ENCODE measurements at regions not wholly inside any gene's neighbourhood (a gene's known extent, or its start where the extent isn't known, plus 50 kb on each side); places are given as distances from the start of the nearest gene placed in this dataset.

DNA sequence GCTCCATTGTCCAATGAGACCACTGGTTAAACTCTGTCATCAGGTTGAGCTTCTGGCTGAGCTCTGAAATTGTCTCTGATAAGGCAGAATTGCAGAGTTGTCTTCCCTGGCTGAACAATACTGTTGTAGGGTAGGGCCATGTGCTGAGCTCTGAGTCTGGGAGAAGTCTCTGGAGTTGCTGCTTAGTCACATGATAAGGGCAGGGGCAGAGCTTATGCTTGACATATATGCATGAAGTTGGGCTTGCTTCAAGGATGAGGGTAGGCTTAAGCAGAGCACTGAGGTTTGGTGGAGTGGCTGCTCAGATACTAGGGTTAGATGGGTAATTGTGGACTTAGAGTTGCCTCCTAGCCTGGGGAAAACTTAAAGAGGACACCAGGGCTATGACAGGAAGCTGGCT lies 946.3 kb upstream of the MIR17HG start:
- in situ Hi-C loops (cut with HindIII; ENCODE audit: low sequenced_read_pairs), result no loop called here

DNA sequence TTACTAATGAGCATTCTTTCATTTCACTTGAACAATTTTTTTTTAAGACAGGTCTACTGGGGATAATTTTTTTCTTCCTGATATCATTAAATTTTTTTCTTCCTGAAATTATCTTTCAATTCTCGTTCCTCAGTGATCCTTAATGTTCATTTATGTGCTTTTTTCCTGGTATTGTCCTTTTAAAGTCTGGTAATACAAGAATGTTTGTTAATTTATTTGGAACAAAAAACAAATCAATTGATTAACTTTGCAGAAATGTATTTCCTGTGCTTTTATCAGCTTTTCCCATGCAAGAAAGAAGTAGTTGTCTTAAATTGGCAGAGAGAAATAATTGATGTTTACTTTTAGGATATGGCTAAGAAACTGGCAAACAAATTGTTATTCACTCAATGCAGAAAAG lies 945.4 kb upstream of the MIR17HG start:
- in situ Hi-C loops (cut with HindIII; ENCODE audit: low sequenced_read_pairs), result no loop called here

DNA sequence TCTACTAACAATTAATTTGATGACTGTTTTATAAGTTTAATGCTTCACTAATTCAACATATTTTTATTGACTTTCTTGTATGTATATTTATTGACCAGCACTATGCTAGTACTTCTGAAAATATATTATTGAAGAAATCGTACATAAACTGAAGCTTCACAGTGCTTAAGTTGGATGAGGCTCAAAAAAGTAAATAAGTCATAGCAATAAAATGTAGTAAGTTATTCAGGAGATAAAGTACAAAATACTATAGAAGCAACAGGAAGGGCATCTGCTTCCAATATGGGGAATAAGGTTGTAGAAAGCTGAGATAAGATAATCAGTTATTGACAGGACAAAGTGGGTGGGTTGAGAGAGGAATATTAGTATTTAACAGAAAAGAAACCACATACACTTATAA lies 944.9 kb upstream of the MIR17HG start:
- in situ Hi-C loops (cut with HindIII; ENCODE audit: low sequenced_read_pairs), result no loop called here

DNA sequence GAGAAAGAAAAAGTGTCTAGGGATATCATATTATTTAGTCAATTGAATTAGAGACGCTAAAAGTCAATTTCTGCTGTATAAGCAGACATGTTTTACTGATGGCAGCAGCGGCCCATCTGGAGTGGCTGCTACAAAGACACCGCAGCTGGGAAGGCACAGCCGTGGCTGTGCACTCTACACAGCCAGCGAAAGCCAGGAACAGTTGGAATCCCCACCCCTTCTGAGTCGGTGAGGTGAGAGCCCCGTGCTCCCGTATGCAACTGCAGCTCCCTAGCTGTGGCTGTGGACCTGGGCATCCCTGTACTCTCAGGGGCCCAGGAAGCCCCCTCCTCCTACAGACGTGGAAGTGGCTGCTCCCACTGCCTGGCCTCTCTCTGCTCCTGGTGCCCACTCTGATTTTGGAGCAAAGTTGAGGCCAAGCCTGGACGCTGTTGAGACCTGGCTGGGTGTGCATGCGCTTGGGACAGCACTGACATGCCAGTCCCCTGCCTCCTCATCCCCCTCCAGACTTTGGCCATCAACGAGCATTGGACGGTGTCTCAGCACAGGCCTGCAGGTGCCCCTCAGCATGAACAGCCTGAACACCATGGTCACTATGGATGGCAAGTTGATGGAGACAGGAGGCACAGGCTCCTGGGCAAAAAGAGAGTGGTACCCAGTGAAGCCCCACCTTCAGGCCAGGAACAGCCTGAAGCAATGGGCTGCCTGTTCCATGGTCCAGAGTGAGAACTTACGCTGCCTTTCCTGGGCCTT lies 944.0 kb upstream of the MIR17HG start:
- in situ Hi-C loops (cut with HindIII; ENCODE audit: low sequenced_read_pairs), result no loop called here

DNA sequence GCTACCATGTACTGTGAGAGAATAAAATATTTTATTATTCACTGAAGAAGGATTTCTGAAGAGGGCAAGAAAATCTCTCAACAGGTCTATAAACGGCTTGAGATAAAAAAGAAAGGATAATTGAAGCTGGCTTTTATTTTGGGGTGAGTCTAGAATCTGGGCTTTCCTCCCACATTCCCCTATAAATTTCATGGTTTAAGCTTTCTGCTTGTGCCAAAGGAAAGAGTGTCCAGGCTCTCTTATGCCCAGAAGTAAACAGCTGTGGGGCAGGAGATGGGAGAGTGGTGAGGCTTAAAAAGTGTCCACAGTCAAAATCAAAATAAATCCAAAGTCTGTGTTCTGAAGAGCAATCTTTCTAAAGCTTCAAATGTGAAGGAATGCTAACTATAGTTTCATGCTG lies 942.2 kb upstream of the MIR17HG start:
- in situ Hi-C loops (cut with HindIII; ENCODE audit: low sequenced_read_pairs), result no loop called here

DNA sequence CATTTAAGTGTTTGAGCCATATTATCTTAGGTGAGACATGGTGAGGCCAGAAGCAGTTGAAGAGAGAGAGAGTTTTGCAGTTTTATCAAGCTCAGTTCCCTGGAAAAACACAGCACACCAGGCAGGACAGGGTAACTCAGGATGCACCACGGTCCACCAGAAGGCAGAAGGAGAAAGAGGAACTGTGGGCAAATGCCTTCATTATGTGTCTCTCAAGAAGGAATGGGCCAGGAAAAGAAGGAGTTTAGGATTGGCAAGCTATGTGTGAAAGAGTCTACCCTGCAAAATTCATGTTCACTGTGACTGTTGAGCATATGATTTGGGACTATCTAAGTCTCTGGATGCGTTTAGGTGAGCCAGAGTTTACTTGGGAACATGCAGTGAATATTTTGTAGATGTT lies 934.5 kb upstream of the MIR17HG start:
- in situ Hi-C loops (cut with HindIII; ENCODE audit: low sequenced_read_pairs), result no loop called here

DNA sequence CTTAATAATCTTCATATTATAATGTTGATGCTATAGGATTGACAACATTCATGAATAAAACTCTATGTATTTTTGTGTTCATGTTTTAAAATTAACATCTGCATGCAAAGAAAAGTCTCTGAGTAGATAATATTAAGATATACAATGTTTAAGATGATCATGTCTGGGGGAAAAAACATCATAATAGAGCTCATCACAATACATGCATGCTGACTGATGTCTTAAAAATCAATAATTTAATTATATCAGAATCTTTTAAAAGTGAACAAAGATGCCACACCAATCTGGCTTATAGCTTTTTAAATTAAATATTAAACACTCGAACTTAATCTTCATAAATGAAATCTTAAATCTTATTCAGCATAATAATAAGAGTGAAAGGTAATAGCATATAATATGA lies 933.9 kb upstream of the MIR17HG start:
- in situ Hi-C loops (cut with HindIII; ENCODE audit: low sequenced_read_pairs), result no loop called here

DNA sequence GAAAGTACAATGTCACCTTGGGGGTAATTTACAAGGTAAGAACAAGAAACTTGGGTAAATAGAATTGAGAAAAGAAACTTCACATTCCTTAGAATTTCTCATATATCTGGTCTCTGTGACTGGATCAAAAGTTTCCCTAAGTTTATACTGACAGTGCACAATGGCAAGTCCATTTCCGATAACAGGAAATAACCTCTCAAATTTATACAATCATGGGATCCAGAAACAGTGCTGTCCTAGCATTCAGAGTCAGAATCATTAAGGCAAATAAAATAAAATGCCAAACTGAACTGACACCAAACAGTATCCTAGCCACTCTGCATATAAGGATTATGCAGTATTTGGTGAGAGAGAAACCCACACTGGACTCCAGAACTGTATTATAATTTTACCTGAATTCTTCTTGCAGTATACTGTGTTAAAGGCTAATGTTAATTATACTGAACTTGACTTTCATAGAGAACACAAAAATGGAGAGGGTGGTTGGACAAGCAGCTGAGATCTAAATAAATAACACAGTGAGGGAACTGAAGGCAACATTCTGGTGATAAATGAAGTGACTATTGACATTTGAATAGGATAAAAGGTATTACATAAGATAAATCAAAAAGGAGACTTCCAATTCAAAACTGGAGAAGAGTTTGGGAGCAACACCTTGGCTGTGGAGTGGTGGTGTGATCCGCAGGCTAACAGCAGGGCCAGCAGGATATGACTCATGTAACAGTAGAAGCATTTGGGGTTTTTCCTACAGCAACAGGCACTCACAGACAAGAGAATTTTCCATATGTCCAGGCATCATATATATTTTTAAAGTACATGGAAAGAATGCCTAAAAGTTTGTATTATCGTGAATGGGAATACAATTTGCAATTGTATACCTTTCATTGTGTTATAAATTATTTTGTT lies 932.5 kb upstream of the MIR17HG start:
- in situ Hi-C loops (cut with HindIII; ENCODE audit: low sequenced_read_pairs), result no loop called here

DNA sequence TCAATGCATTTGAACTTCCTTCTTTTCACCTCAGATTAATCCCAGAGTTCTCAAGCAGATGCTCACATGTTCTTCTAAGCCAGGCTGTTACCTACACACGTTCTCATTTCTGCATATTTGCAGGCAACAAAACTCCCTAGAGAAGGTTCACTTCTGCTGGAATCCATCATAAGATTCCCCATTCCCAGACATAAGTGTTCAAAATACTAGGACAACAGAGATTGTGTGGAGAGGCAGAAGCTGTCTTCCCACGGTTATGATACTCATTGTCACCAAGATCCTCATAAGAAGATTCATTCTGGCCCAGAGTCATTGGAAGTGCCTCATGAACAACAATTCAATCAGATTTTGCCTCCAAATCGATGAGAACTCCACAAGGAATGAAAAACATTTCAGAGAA lies 931.6 kb upstream of the MIR17HG start:
- in situ Hi-C loops (cut with HindIII; ENCODE audit: low sequenced_read_pairs), result no loop called here

DNA sequence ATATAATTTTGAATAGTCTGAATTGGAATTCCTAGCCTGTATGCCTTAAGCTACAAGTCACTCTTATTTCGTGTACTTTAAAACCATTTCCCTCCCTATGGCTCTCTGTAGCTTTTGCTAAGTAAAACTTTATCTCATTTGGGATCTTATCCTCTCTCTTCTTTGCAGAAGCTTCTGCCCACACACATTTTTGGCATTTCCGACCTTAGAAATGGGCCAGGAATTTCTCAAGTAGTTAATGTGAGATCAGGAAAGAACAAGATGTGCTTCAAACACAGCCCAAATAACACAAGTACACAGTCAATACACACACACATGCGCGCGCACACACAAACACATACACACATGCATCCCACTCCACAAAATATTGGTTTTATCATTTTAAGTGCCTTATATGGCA lies 931.0 kb upstream of the MIR17HG start:
- in situ Hi-C loops (cut with HindIII; ENCODE audit: low sequenced_read_pairs), result no loop called here

DNA sequence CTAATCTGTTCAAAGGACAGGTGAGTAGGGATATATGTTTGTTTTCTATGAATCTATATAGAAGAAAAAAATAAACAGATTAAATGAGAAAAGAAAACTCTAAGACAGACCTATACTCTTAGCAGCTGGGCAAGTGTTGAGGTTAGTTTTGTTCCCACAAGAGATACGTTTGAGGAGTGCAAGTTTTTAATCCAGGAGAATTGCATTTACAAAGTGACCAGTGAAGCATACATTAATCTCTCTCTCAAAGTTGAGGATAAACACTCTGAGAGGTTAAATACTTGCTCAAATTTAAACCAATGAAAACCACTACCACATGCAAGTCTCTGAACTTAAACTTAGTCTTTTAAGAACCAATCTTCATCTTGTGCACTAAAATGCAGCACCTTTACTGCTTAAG lies 930.5 kb upstream of the MIR17HG start:
- in situ Hi-C loops (cut with HindIII; ENCODE audit: low sequenced_read_pairs), result no loop called here

DNA sequence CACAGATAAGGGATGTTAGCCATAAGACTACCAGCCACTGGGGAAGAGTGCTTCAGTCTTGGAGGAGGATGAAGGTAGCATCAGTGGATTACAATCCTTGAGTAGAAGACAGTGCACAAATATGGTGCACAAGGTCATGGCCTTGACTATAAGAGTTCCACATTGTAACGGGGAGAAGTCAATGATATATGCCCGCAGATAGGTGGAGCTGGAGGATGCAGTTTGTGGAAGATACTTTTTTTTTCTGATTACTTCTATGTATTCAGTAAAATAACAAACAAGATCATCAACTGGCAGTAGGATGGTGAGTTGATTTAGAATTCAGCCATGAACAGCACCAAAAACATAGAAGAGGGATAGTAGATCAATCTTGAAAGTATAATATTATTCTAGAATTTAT lies 926.8 kb upstream of the MIR17HG start:
- in situ Hi-C loops (cut with HindIII; ENCODE audit: low sequenced_read_pairs), result no loop called here

DNA sequence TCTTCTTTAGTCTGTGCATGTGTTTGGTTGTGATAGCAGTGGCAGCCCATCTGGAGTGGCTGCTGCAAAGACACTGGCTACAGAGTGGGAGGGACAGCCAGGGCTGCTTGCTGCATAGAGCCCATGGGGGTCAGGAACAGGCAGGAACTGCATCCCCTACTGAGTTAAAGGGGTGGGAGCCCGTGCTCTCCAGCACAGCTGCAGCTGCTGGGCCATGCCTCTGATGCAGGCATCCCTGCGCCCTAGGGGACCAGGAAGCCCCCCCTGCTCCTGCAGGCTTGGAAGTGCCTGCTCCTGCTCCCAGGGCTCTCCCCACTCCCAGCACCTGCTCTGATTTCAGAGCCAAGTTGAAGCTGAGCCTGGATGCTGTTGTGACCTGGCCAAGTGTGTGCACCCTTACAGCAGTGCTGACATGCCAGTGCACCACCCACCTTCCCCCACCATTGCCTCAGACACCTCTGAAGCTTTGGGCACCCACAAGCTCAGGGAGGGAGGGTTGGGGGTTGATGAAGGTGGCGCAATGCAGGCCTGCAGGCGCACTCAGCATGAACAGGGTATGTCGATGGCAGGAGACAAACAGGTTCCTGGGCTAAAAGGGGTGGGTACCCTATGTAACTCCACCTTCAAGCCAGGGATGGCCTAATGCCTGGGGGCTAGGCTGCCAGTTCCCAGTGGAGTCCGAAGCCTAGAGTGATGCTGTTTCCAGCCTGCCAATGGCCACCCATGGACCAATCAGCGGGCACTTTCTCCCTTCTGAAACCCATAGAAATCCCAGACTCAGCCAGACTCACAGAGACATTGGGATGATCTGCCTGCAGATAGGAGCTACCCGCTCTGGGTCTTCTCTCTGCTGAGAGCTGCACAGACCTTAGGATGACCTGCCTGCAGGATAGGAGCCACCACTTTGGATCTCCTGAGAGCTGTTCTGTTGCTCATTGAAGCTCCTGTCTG lies 919.9 kb upstream of the MIR17HG start:
- in situ Hi-C loops (cut with HindIII; ENCODE audit: low sequenced_read_pairs), result no loop called here

DNA sequence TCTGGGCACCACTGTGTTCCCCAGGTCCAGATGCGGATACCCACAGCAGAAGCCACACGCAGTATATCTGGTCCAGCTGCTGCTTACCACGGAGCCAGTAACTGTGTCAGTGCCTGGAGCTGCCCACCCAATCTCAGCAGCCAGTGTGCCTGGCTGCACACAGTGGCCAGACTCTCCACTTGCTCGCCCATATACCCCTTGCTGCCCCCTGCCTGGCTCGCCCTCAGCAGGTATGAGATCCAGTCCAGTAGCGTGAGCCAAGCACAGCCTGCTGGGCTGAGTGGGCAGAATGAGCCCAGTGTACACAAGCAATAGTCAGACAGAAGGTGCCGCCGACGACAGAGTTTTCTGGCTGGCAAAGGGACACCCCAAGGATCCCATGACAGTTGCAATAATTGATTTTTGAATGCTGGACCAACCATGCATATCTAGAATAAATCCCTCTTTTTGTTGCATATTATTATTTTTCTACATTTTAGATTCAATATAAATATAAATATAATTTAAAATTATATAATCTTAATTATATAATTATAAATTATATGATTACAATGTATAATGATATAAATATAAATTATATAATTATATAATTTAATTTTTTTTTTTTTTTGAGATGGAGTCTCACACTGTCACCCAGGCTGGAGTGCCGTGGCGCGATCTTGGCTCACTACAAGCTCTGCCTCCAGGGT lies 918.8 kb upstream of the MIR17HG start:
- in situ Hi-C loops (cut with HindIII; ENCODE audit: low sequenced_read_pairs), result no loop called here

DNA sequence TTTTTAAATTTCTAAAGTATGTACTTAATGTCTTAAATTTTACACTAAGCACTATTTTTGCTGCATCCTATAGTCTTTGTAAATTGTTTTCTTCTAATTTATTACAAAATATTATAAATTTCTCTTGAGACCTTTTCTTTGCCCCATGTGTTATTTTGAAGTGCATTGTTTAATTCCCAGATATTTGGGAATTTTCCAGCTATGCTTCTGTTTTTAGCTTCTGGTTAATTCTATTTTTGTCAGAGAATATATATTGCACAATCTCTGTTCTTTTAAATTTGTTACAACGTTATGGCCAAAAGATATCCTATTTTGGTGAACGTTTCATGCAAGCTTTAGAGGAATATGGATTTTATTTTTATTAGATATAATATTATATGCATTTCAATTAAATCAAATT lies 917.4 kb upstream of the MIR17HG start:
- in situ Hi-C loops (cut with HindIII; ENCODE audit: low sequenced_read_pairs), result no loop called here

DNA sequence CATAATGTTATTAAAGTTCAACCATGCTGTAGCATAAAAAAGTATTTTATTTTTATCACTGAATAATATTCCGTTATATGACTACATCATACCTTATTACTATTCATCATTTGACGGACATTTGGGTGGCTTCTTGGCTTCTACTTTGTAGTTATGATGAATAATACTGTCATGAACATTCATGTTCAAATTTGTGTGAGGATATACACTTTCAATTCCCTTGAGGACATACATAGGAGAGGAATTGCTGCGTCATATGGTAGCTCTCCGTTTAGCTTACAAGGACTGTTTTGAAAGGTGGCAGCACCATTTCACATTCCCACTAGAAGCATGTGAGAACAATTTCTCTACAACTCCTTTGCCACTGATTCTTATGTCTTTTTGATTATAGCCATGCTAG lies 910.8 kb upstream of the MIR17HG start:
- in situ Hi-C loops (cut with HindIII; ENCODE audit: low sequenced_read_pairs), result no loop called here

DNA sequence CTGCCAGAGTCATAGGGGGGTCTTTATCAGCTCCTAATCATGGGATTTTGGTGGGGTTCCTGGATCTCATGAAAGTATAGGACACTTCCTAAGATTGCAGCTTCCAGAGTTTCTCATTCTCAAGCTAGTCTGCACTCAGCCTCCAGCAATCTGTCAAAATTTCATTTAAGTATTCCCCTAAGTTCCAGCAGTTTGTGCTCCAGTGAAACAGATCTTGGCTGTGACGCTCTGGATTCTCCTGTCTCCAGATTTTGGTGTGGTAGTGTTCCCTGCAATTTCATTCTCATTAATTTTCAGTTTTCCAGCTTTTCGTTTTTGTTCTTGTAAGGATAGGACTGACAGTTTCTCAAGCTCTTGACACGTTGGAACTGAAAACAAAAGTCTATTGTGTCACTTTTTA lies 908.9 kb upstream of the MIR17HG start:
- in situ Hi-C loops (cut with HindIII; ENCODE audit: low sequenced_read_pairs), result no loop called here

DNA sequence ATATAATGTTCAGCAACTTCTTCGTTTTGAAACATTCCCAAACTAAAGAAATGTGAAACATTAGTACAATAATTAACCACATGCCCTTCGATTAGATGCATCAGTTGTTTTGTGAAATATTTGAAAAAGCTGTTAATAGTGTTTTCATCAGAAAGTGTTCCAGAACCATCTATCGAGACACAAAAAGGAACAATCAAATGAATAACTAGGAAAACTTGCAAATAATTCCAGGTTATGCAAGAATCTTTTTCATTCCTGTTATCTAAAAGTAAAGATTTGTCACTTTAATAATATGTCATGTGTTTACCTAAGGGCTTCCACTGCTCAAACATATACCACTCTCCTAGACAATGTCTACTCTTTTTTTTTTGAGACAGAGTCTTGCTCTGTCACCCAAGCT lies 904.2 kb upstream of the MIR17HG start:
- in situ Hi-C loops (cut with HindIII; ENCODE audit: low sequenced_read_pairs), result no loop called here

DNA sequence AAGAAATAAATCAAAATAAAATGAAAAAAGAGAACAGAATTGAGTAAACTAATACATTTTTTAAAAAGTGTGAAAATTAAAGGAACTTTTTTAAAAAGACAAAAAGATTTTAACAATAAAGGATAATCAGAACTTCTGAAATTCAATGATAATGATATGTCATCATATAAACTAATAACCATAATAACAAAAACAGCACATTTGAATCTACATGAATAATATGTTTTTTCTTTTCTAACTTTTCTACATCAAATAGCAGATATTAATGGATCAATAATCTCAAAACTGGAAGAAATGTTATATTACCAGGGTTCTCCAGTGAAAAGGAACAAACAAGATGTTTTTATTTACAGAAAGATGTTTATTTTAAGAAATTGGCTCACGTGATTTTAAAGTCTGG lies 903.3 kb upstream of the MIR17HG start:
- in situ Hi-C loops (cut with HindIII; ENCODE audit: low sequenced_read_pairs), result no loop called here

DNA sequence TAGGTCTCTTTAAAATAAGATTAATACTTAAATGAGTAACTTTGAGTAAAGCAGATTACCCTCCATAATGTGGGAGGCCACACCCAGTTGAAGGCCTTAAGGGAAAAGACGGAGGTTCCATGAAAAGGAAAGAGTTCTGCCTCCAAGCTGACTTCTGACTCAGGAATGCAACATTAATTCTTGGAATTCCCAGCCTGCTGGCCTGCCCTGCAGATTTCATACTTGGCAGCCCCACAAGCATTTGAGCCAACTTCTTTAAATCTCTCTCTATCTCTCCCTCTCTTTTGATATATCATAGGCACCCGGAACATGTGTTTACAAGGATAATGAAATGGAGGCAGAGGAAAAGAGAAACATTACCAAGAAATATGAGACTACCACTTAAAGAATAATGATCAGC lies 902.3 kb upstream of the MIR17HG start:
- in situ Hi-C loops (cut with HindIII; ENCODE audit: low sequenced_read_pairs), result no loop called here
